Skeletal muscle cell (primary cell): ENCODE measurements at regions not wholly inside any gene's neighbourhood (a gene's known extent, or its start where the extent isn't known, plus 50 kb on each side); places are given as distances from the start of the nearest gene placed in this dataset.
"Not testable (repeated sequence)": the region's sequence is repeated elsewhere in the genome, so short reads cannot be mapped to it uniquely, and the experiment has no call there.

Source experiments
- DNase-seq: peaks from one replicate; pipeline ENCODE4 v3.0.0-alpha.2; 2010; ENCODE audit warnings: low read depth
- H3K4me3 ChIP-seq: 2 replicates; pipeline ENCODE4 v1.5.1; 2011; ENCODE audit warnings: low read depth, mild to moderate bottlenecking, control low read depth, low read length, moderate library complexity

DNA sequence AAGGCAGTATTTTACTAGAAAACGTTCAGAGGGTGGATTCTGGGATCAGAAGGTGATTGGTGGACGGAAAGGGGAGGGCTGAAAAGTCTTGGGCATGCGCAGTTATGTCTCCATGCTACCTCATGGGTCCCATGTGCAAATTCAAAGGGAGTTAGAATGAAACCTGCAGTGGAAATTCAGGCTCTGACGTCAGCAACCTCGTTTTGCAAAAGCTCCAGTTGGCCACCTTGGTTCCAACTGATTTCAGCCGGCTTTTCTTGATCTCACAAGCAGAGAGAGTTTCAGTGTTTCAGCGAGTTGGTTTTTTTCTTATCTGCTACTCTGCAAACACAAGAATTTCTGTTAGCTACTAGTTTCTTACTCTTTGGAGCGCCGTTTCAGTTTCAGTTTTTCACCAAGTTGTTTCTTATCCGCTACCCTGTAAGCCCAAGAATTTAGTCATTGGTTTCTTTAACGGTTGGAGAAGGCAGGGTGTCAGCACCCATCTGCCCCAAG is 69.8 kb upstream of the PGBD5 start:
- H3K4me3 ChIP-seq: no peak overlapping the region
- DNase-seq: no peak

DNA sequence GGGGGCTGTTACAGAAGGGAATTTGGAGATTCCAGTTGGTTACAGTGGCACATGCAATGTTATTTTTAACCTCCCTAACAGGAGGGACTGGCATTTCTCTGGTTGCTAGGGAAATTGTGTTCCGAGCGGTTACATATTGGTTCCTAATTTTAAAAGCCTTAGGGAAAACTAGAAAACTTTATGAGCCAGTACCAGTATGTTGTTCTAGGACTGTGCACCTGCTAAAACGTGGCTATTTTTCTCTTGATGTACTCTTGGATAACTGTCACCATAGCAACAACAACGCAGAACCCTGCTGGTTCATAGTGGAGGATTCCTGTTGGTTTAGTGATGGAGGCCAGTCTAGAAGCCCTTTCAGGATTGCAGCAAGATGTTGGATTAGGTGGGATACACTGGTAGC is 68.9 kb upstream of the PGBD5 start:
- no peak for DNase-seq
- H3K4me3 ChIP-seq: no peak overlapping the region

DNA sequence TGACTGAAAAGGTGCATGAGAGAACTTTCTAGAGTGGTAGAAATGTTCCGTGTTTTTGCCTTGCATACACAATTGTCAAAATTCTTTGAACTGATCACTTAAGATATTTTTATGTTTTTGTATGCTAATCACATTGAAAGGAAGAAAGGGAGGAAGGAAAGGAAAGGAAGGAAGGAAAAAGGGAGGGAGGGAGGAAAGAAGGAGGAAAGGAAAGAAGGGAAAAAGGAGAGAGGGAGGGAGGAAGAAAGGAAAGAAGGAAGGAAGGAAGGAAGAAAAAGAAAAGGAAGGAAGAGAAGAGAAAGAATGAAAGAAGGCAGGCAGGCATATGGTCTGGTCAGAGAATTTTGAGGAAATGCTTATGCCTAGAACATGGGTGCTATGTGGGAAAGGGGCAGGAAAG is 68.4 kb upstream of the PGBD5 start:
- no peak overlapping the region for H3K4me3 ChIP-seq
- no peak for DNase-seq

DNA sequence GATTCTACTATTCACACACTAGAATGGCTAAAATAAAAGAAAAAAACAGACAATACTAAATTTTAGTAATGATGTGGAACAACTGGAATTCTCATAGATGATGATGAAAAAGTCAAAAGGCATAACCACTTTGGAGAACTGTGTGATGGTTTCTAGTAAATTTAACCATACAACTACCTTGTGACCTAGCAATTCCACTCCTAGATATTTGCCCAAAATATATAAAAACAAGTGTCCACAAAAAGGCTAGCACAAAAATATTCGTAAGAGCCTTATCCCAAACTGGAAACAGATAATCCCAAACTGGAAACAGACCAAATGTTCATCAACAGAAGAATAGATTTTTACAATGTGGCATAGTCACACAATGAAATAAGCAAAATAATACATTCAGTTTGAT is 67.9 kb upstream of the PGBD5 start:
- no peak for DNase-seq
- no peak overlapping the region for H3K4me3 ChIP-seq

DNA sequence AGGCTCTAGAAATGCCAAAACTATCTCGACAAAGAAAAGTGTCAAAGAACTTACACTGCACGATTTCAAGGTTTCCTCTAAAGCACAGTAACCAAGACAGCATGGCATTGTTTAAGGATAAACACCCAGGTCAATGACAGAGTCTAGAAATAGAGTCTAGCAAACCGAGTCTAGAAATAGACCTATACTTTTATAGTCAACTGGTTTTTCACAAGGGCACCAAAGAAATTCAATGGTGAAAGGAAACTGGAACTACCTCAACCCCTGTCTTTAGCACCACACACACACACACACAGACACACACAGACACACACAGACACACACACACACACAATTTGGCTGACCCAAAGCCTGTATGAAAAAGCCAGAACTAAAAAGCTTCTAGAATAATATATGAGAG is 67.1 kb upstream of the PGBD5 start:
- DNase-seq: no peak
- H3K4me3 ChIP-seq: no peak overlapping the region

DNA sequence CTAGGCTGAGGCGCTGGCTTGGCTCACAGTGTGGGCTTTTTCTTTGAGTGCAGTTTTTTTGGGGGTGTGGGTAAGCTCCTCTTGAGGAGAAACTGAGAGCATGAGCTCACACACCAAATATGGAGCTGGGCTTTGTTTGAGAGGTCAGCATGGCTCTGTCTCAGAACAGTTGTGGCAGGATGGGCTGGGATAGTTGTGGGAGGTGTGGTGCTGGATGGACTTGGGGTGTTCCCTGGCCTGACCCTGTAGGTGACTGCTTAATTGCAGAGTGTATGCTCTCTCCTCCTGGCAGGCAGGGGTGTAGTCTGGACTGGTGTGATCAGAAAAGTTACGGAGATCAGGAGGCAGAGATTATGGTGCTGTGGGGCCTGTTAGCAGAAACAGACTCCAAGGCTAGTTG is 64.3 kb upstream of the PGBD5 start:
- no peak overlapping the region for H3K4me3 ChIP-seq
- no peak for DNase-seq

DNA sequence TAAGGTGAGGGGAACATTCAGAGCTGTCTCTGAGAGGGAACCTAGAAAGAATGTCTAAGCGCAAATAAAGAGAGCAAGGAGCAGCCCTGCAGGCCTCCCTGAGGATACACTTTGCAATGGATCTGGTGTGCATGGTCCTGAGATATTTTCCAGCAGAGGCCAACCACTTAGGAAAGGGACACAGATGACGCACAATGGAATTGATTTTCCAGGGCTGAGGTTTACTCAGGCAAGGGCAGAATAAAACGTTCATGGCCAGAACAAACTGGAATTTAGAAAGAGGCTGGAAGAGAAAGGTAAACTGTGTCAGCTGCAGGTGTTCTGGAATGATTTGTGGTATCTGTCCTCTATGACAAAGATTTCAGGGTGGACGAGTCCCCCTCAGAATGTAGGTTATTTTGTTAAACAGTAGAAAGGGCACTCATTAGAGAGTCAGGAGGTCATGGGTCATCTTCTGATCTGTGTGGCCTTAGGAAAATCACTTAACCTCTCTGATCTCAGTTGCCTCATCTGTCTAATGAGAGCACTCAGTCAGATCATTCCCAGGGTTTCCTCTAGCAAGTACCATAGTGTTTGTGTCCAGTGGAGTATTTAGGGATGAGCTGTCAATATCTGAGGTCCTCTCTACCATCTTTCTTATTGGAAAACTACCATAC is 61.8 kb upstream of the PGBD5 start:
- no peak overlapping the region for H3K4me3 ChIP-seq
- no peak for DNase-seq

DNA sequence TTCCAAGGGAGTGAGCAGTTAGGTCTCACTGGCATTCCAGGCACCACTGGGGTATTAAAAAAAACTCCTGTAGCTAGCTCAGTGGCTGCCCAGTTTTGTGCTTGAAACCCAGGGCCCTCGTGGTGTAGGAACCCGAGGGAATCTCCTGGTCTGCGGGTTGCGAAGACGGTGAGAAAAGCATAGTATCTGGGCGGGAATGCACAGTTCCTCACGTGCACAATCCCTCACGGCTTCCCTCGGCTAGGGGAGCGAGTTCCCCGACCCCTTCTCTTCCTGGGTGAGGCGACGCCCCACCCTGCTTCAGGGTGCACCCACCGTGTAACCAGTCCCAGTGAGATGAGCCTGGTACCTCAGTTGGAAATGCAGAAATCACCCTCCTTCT is 50.5 kb upstream of the PGBD5 start:
- no peak overlapping the region for H3K4me3 ChIP-seq
- DNase-seq: no peak

DNA sequence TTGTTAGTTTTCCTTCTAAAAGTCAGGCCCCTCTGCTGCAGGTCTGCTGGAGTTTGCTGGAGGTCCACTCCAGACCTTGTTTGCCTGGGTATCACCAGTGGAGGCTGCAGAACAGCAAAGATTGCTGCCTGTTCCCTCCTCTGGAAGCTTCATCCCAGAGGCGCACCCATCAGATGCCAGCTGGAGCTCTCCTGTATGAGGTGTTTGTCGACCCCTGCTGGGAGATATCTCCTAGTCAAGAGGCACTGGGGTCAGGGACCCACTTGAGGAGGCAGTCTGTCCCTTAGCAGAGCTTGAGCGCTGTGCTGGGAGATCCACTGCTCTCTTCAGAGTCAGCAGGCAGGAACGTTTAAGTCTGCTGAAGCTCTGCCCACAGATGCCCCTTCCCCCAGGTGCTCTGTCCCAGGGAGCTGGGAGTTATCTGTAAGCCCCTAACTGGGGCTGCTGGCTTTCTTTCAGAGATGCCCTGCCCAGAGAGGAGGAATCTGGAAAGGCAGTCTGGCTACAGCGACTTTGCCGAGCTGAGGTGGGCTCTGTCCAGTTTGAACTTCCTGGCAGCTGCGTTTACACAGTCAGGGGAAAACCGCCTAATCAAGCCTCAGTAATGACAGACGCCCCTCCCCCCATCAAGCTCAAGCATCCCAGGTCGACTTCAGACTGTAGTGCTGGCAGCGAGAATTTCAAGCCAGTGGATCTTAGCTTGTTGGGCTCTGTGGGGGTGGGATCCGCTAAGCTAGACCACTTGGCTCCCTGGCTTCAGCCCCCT is 49.9 kb upstream of the PGBD5 start:
- not testable (repeated sequence) for DNase-seq

More for the DNA sequence above, 49.9 kb upstream of the PGBD5 start:
- H3K4me3 ChIP-seq: not testable (repeated sequence)
